Spleen (tissue), 11 donors: ENCODE measurements at regions not wholly inside any gene's neighbourhood (a gene's known extent, or its start where the extent isn't known, plus 50 kb on each side); places are given as distances from the start of the nearest gene placed in this dataset.

Experiments used
- DNase-seq: peaks from one replicate; pipeline ENCODE4 v3.0.0-alpha.2; 2020
- H3K27ac ChIP-seq, 8 donors: fragments of 200-600 bp; sonication (generic) in 7 of 8; 1 replicate in 4 of 8; 2 replicates in 4 of 8; pipeline versions ENCODE4 v1.5.0 to v1.8.0; 2016 to 2021; ENCODE audit warnings: inconsistent platforms in 4 of 8, mild to moderate bottlenecking in 4 of 8, moderate library complexity in 1 of 8
- H3K27me3 ChIP-seq, 7 donors: fragments of 200-600 bp; sonication (generic) in 6 of 7; replicated peaks in 1 of 7; 1 replicate in 4 of 7; 2 replicates in 3 of 7; pipeline versions ENCODE4 v1.5.0 to v1.8.0; 2016 to 2021; ENCODE audit warnings: inconsistent platforms in 3 of 7, mild to moderate bottlenecking in 1 of 7
- H3K36me3 ChIP-seq, 6 donors: fragments of 200-600 bp; sonication (generic) in 5 of 6; 1 replicate in 4 of 6; 2 replicates in 2 of 6; pipeline versions ENCODE4 v1.5.0 to v1.8.0; 2016 to 2021; ENCODE audit warnings: inconsistent platforms in 2 of 6
- H3K4me1 ChIP-seq, 6 donors: fragments of 200-600 bp; sonication (generic) in 5 of 6; 1 replicate in 3 of 6; 2 replicates in 3 of 6; pipeline versions ENCODE4 v1.5.0 to v1.8.0; 2016 to 2021; ENCODE audit warnings: inconsistent platforms in 3 of 6
- H3K4me3 ChIP-seq, 8 donors: fragments of 200-600 bp; sonication (generic) in 7 of 8; 1 replicate in 4 of 8; 2 replicates in 4 of 8; pipeline versions ENCODE4 v1.5.0 to v1.8.0; 2016 to 2021; ENCODE audit warnings: inconsistent platforms in 4 of 8, mild to moderate bottlenecking in 4 of 8, moderate library complexity in 2 of 8
- H3K9me3 ChIP-seq, 8 donors: fragments of 200-600 bp; sonication (generic) in 7 of 8; 1 replicate in 4 of 8; 2 replicates in 4 of 8; pipeline versions ENCODE4 v1.5.0 to v1.8.0; 2016 to 2021; ENCODE audit warnings: inconsistent platforms in 4 of 8
- CTCF ChIP-seq, 11 experiments: fragments of 200-600 bp in 7 of 11; fragments of 450-650 bp in 4 of 11; sonication (generic) in 4 of 11; IDR thresholded peaks in 8 of 11; conservative IDR thresholded peaks in 3 of 11; 1 replicate in 7 of 11; 2 replicates in 4 of 11; pipeline versions ENCODE4 v1.4.0 to v1.8.0; 2016 to 2021; ENCODE audit warnings: antibody characterized with exemption in 11 of 11, inconsistent platforms in 4 of 11, mild to moderate bottlenecking in 1 of 11
- POLR2A ChIP-seq, 3 donors: fragments of 450-650 bp; IDR thresholded peaks; one replicate each; pipeline ENCODE4 v1.5.1; 2017; ENCODE audit warnings: antibody characterized with exemption in 3 of 3, mild to moderate bottlenecking in 1 of 3
- POLR2AphosphoS5 ChIP-seq, 3 donors: sonication (generic); formaldehyde crosslinking; IDR thresholded peaks; one replicate each; pipeline ENCODE4 v1.5.1; 2017; ENCODE audit warnings: antibody characterized with exemption in 3 of 3
- whole genome bisulfite sequencing, 5 donors: extraction: QIAGEN DNeasy Blood & Tissue Kit in 3 of 5; methylation state at CpG; one replicate each; pipeline versions ENCODE4 v1.1.5 to v1.1.7; 2013 to 2018; 5-methylcytosine and 5-hydroxymethylcytosine counted together
- intact Hi-C: fragments of 100-400 bp; cut with DNase I; formaldehyde crosslinking; loops from one replicate; pipeline ENCODE4 v1.15.0; 2023; ENCODE audit warnings: low total_unique reads
- donor health status: healthy with polysubstance abuse.
- donor health status: DM: no; HTN: no; CAD: no; lungs with moderate emphysema.
- donor health status: DM: no; HTN: no; CAD: no.
- donor health status: Bipolar disorder and iron deficiency.
- donor health status: healthy.
- donor health status: DM: no; HTN: no; CAD: no.
- donor health status: DM: yes; HTN: yes; CAD: no.

- no peak overlapping the region for H3K27ac ChIP-seq
- peaks cover 0 to 23% (median 8%) of the 10 kb centered on the region in 8 donors for H3K9me3 ChIP-seq
- no peak for TF ChIP-seq POLR2A (IDR thresholded peaks at IDR 0.05)
- TF ChIP-seq POLR2AphosphoS5 (IDR thresholded peaks at IDR 0.05) = no peak
- no peak for TF ChIP-seq CTCF (IDR thresholded peaks at IDR 0.05 in 8 of 11, conservative IDR thresholded peaks at IDR 0.05 in 3 of 11)
- intact Hi-C loops = no loop called here
- no peaks in the 10 kb centered on the region for H3K27me3 ChIP-seq
- no peak overlapping the region for H3K4me3 ChIP-seq
- DNase-seq = no peak
- H3K36me3 ChIP-seq = no peaks in the 10 kb centered on the region
- 86 to 98% (median 90%) methylated on average over 1 of the region's 1 CpG for WGBS, 5 donors
- H3K4me1 ChIP-seq = no peaks in the 10 kb centered on the region
These were observed 308.4 kb upstream of the ROBO2 start for GRCh38 chr3:76731471-76731870.

- intact Hi-C loops = no loop called here
- 82 to 98% (median 91%) methylated on average over 1 of the region's 1 CpG for WGBS, 5 donors
- peaks cover 0 to 33% (median 9%) of the 10 kb centered on the region in 8 donors for H3K9me3 ChIP-seq
These were observed 306.7 kb upstream of the ROBO2 start for GRCh38 chr3:76733073-76733759.

GRCh38 chr3:76735152-76735551 lies 304.7 kb upstream of the ROBO2 start:
- whole genome bisulfite sequencing, 5 donors = 46 to 77% (median 57%) methylated on average over 3 of the region's 3 CpGs
- Histone ChIP-seq H3K27ac (no peak overlapping the region), H3K9me3 (peaks cover 0 to 35% (median 13%) of the 10 kb centered on the region in 8 donors), H3K4me3 (no peak overlapping the region), H3K27me3 (no peaks in the 10 kb centered on the region), H3K4me1 (no peaks in the 10 kb centered on the region), H3K36me3 (no peaks in the 10 kb centered on the region)
- DNase-seq = no peak
- intact Hi-C loops = no loop called here
- TF ChIP-seq POLR2A (IDR thresholded peaks at IDR 0.05) (no peak), CTCF (IDR thresholded peaks at IDR 0.05 in 8 of 11, conservative IDR thresholded peaks at IDR 0.05 in 3 of 11) (no peak), POLR2AphosphoS5 (IDR thresholded peaks at IDR 0.05) (no peak)

More at GRCh38 chr3:76733073-76733759, 306.7 kb upstream of the ROBO2 start:
- Histone ChIP-seq H3K27me3 (no peaks in the 10 kb centered on the region), H3K4me1 (no peaks in the 10 kb centered on the region), H3K36me3 (no peaks in the 10 kb centered on the region), H3K4me3 (no peak overlapping the region), H3K27ac (no peak overlapping the region)
- DNase-seq = no peak
- TF ChIP-seq POLR2AphosphoS5 (IDR thresholded peaks at IDR 0.05) (no peak), CTCF (IDR thresholded peaks at IDR 0.05 in 8 of 11, conservative IDR thresholded peaks at IDR 0.05 in 3 of 11) (no peak), POLR2A (IDR thresholded peaks at IDR 0.05) (no peak)

- DNase-seq = no peak
- Histone ChIP-seq H3K4me1 (no peaks in the 10 kb centered on the region), H3K36me3 (no peaks in the 10 kb centered on the region), H3K9me3 (peaks cover 0 to 18% (median 5%) of the 10 kb centered on the region in 8 donors), H3K4me3 (no peak overlapping the region), H3K27me3 (no peaks in the 10 kb centered on the region), H3K27ac (no peak overlapping the region)
- WGBS, 5 donors = 73 to 77% (median 77%) methylated on average over 2 of the region's 2 CpGs
- TF ChIP-seq POLR2AphosphoS5 (IDR thresholded peaks at IDR 0.05) (no peak), POLR2A (IDR thresholded peaks at IDR 0.05) (no peak), CTCF (IDR thresholded peaks at IDR 0.05 in 8 of 11, conservative IDR thresholded peaks at IDR 0.05 in 3 of 11) (no peak)
- intact Hi-C loops = no loop called here
These were observed 286.3 kb upstream of the ROBO2 start for GRCh38 chr3:76753599-76753998.
